Central memory CD8-positive, alpha-beta T cell (primary cell): ENCODE measurements at regions not wholly inside any gene's neighbourhood (a gene's known extent, or its start where the extent isn't known, plus 50 kb on each side); places are given as distances from the start of the nearest gene placed in this dataset.

Experiments used
- ATAC-seq: fragments of 150-1000 bp; cut with Tn5 transposase; replicated peaks from 2 replicates; pipeline ENCODE4 v1.10.0; 2022; ENCODE audit warnings: mild to moderate bottlenecking, moderate FRiP score, moderate number of reproducible peaks; ENCODE audit not compliant: poor library complexity, severe bottlenecking; ENCODE audit errors: extremely low read depth
- DNase-seq, 2 donors: peaks; one replicate each; pipeline ENCODE4 v3.0.0; 2021; ENCODE audit warnings: low spot score in 2 of 2
- H3K27ac Mint-ChIP-seq: one replicate; pipeline ENCODE4 v1.8.0; 2022; ENCODE audit warnings: low read depth, mild to moderate bottlenecking, moderate library complexity, mixed read lengths
- H3K27me3 Mint-ChIP-seq: one replicate; pipeline ENCODE4 v1.8.0; 2022; ENCODE audit warnings: mixed read lengths
- H3K36me3 Mint-ChIP-seq: one replicate; pipeline ENCODE4 v1.8.0; 2022; ENCODE audit warnings: mild to moderate bottlenecking, moderate library complexity, mixed read lengths; ENCODE audit not compliant: insufficient read depth
- H3K4me1 Mint-ChIP-seq: one replicate; pipeline ENCODE4 v1.8.0; 2022; ENCODE audit warnings: mixed read lengths
- H3K4me3 Mint-ChIP-seq: one replicate; pipeline ENCODE4 v1.8.0; 2022; ENCODE audit warnings: mild to moderate bottlenecking, moderate library complexity, mixed read lengths
- H3K9me3 Mint-ChIP-seq: one replicate; pipeline ENCODE4 v1.8.0; 2022; ENCODE audit warnings: mixed read lengths

DNA sequence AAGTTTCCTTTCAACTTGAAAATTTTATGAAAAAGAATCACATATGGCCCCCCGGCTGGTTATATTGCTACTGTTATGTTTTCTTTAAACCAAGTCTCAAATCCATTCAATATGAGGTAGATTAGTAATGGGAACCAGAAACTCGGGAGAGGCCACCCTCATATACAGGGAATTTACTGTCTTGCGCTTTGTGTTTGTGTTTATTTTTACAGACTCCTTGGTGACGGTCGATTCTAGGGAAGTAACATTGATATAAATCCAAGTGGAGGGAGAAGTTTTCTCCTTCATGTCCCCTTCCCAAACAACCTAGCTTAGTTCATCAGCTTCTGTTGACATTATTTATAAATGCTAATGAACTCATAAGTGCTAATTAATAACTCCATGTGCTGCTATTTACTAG is 163.5 kb upstream of the LMO4 start:
- Mint-ChIP-seq H3K27me3 (peaks cover 35% of the 10 kb centered on the region), H3K4me1 (no peaks in the 10 kb centered on the region), H3K4me3 (no peak overlapping the region), H3K27ac (no peak overlapping the region), H3K36me3 (no peaks in the 10 kb centered on the region), H3K9me3 (no peaks in the 10 kb centered on the region)
- ATAC-seq (no peak), DNase-seq (no peak)

DNA sequence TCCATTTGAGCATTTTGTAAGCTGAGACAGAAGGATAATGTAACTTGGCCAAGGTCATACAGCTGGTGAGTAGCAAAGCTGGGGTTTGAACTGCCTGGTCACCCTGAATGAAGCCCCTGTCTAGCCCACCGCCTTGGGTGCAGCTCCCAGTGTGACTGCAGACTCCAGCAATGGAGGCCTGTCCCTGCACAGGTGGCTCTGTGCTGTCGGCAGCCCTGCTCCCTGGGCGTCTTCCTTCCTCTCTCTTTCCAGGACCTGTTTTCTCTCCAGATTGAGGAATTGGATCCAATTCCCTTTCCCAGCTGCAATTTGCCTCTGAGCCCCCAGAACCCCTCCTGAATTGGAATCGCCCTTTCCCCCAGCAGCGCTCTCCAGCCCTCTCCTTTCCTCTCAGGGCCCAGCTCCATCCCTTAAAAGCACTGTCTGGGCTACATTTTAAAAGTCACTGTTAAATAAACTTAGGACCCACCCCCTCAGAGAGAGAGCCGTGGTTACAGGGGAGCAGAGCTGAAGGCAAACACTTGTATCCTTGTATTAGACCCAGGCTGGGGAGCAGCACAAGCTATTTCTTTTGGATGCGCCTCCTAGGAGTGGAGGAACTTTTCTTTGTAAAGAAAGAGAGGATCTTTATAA is 161.4 kb upstream of the LMO4 start:
- ATAC-seq = no peak
- Mint-ChIP-seq H3K27me3 (peaks cover 51% of the 10 kb centered on the region), H3K4me3 (no peak overlapping the region), H3K36me3 (no peaks in the 10 kb centered on the region), H3K4me1 (no peaks in the 10 kb centered on the region), H3K9me3 (no peaks in the 10 kb centered on the region), H3K27ac (no peak overlapping the region)
- no peak for DNase-seq

DNA sequence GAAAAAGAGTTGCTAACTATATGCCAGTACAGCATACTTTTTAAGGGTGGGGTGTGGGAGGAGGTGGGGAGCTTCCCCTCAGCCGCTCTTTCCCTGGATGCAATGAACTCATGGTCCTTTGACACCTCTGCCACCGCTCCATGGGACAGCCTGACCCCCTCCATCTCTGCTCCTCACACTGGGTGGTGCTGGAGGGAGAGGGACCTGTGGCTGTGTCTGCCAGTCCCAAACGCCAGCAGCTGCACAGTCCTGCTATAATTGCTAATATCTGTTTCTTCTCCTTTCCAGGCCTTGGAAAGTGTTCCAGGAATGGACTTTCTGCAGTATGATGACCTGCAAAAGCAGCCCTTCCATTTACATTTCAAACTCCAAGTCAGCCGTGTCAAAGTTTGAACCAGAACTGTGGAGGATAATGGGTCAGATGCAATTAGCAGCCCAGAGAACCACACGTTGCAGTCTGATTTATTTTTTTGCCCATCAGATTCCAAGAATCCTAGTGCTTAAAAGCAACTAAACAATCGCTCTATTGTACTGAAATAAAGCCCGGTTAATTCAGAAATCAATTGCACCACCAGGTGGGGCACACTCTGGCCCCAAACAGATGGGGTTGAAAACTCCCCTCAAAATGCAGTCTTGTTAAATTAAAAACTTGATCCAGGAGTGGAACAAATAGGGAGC is 160.7 kb upstream of the LMO4 start:
- ATAC-seq = no peak
- Mint-ChIP-seq H3K27me3 (peaks cover 58% of the 10 kb centered on the region), H3K4me3 (no peak overlapping the region), H3K36me3 (no peaks in the 10 kb centered on the region), H3K9me3 (no peaks in the 10 kb centered on the region), H3K27ac (no peak overlapping the region), H3K4me1 (no peaks in the 10 kb centered on the region)
- no peak for DNase-seq

DNA sequence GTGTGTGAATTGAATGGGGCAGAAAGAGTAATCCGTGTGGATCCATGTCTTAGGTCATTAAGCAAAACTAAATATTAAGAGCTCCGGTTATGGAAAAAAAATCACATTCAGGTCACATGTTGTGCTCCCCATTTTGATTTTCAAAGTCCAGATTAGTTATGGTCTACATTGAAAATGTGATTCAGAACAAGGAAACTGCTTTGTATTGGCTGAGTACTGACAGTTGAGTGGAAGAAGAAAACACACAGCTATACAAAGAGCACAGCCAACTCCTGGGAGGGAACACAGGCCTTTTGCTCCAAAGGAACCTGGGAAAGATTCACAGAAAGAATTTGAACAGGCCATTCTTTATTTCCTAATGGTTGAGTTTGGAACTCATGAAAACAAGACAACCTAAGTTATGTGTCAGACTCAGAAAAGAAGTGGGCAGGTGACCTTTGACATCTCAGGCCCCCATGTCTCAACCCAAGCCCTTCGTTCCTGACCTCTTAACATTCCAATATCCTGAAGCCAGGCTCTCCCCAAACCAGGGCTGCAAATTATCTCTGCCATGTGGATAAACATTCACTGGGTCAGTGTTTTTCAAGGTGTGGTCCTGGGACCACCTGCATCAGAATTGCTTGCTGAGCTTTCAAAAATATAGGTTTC is 159.3 kb upstream of the LMO4 start:
- H3K27ac Mint-ChIP-seq = no peak overlapping the region
- no peaks in the 10 kb centered on the region for H3K9me3 Mint-ChIP-seq
- no peak overlapping the region for H3K4me3 Mint-ChIP-seq
- DNase-seq (no peak), ATAC-seq (no peak)
- no peaks in the 10 kb centered on the region for H3K36me3 Mint-ChIP-seq
- no peaks in the 10 kb centered on the region for H3K4me1 Mint-ChIP-seq
- H3K27me3 Mint-ChIP-seq = peaks cover 72% of the 10 kb centered on the region

DNA sequence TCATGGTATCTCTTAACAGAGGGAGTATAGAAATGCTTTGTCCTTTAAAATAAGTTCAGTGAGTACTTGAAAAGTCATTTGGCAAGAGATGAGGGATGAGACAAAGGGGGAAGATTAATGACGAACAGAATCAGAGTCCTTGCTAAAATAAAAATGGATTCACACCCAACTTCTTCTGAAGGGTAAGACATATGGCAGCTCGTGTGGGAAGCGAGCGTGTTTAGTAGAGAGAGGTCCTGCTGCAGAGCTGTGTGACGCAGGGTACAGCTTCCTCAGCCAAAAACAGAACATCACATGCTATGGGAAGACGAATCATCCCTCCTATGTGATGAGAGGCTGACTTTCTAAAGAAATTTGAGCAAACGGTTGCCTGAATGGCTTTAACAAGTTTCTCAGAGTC is 158.5 kb upstream of the LMO4 start:
- Mint-ChIP-seq H3K36me3 (no peaks in the 10 kb centered on the region), H3K27ac (no peak overlapping the region), H3K9me3 (no peaks in the 10 kb centered on the region), H3K4me3 (no peak overlapping the region), H3K4me1 (no peaks in the 10 kb centered on the region), H3K27me3 (peaks cover 75% of the 10 kb centered on the region)
- no peak for ATAC-seq
- DNase-seq = no peak

DNA sequence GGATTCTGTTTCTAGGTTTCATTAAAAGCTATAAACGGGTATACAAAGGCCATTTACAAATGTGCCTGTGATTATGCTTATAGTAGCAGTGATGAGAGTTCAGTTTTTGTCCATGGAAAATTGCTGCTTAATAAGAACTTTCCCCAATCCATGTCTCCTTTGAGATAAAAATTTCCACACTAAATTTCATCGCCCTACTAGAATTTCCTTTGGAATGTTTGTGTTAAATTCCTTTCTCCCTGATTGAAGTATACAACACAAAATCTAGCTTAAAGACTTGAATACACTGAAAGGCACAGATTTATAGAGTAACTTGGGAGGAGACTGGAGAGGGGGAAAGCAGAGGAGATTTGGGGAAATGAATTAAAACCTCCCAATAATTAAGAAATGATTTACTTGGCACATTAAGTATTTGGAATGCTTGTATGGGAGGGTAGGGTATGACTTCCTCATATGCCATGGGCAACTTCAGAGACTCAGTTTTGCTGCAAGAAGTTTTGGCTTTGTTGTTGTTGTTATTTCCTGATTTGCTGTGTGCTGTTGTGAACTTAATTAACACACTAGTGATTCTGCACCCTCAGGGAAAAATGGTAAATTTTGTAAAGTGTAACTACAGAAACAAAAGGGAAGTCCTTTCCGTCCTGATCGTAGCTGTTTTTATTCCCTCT is 157.6 kb upstream of the LMO4 start:
- ATAC-seq (no peak), DNase-seq (no peak)
- H3K27me3 Mint-ChIP-seq = peaks cover 75% of the 10 kb centered on the region
- no peak overlapping the region for H3K27ac Mint-ChIP-seq
- H3K4me1 Mint-ChIP-seq = no peaks in the 10 kb centered on the region
- no peaks in the 10 kb centered on the region for H3K36me3 Mint-ChIP-seq
- no peak overlapping the region for H3K4me3 Mint-ChIP-seq
- no peaks in the 10 kb centered on the region for H3K9me3 Mint-ChIP-seq

DNA sequence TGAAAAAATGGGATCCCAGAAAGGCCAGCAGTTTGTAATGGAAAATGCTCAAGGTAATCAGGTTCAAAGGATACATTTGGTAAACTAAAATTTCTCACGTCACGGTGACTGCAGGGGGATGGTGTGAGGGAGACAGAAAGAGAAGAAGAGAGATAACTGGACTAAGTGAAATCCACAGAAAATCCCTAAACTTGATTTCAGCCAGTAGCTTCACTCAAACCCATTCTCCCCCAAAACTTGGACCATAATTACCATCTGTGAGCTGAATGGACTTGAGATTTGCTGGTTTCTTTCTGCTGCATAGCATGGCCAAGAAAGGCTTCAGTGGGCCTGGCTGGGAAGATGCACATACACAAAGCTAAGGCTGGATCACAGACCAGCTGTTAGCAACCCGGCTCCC is 155.4 kb upstream of the LMO4 start:
- DNase-seq = no peak
- Mint-ChIP-seq H3K27me3 (peaks cover 70% of the 10 kb centered on the region), H3K9me3 (no peaks in the 10 kb centered on the region), H3K4me1 (no peaks in the 10 kb centered on the region), H3K27ac (no peak overlapping the region), H3K4me3 (no peak overlapping the region), H3K36me3 (no peaks in the 10 kb centered on the region)
- ATAC-seq = no peak

DNA sequence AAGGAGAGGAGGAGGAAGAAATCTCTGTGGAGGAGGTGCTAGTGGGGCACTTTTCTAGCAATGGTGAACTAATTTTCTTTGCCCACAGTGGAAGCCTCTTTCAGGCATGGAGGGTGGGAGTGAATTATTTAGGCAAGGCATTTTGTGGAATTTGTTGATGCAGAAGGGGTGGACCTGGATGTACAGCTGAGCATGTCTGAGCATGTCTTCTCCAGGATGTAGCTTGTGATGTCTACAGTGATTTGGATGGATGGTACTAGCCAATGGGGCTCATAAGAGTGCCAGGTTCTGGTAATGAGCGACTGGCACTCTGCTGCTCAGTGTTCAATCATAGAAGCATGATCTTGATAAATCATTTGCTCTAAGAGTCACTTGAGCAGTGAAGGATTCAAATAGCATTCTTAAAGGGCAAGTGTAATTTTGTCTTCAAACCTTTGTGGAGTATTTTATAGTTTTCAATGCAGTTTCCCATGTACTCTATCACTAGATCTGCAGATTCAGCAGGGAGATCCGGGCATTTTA is 153.9 kb upstream of the LMO4 start:
- Mint-ChIP-seq H3K27me3 (peaks cover 67% of the 10 kb centered on the region), H3K4me1 (no peaks in the 10 kb centered on the region), H3K9me3 (no peaks in the 10 kb centered on the region), H3K27ac (no peak overlapping the region), H3K4me3 (no peak overlapping the region), H3K36me3 (no peaks in the 10 kb centered on the region)
- no peak for ATAC-seq
- DNase-seq = no peak

DNA sequence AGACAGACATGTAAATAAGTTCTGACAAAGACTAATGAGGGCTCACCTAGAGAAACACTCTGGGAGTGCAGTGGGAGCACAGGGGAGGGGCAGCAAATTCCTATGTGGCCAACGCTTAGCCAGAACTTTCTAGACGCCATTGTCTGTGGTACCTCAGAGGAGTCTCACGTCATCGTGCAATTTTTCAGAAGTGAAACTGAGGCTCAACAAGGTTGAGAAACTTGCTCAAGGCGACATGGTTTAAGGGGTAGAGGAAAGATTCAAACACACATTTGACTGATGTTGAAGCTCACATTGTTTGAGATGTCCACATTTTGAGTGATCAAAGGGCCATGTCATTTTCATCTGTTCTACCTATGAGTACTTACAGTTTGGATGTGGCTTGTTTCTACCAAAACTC is 152.6 kb upstream of the LMO4 start:
- no peak overlapping the region for H3K27ac Mint-ChIP-seq
- ATAC-seq (no peak), DNase-seq (no peak)
- H3K4me3 Mint-ChIP-seq = no peak overlapping the region
- H3K4me1 Mint-ChIP-seq = no peaks in the 10 kb centered on the region
- no peaks in the 10 kb centered on the region for H3K36me3 Mint-ChIP-seq
- H3K27me3 Mint-ChIP-seq = peaks cover 54% of the 10 kb centered on the region
- no peaks in the 10 kb centered on the region for H3K9me3 Mint-ChIP-seq

DNA sequence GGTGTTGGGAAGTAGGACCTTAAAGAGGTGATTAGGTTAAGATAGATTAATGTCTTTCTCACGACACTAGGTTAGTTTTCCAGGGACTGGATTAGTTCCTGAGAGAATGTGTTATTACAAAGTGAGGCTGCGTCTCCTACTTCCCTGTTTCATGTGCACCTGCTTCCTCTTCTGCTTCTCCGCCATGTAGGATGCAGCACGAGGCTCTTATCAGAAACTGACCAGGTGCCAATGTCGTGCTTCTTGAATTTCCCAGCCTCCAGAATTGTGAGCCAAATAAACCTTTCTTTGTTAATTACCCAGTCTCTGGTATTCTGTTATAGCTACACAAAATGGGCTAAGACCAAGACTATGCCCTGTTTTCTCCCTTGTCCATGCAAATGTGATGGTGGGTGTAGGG is 152.2 kb upstream of the LMO4 start:
- peaks cover 54% of the 10 kb centered on the region for H3K27me3 Mint-ChIP-seq
- no peak overlapping the region for H3K27ac Mint-ChIP-seq
- no peaks in the 10 kb centered on the region for H3K36me3 Mint-ChIP-seq
- no peaks in the 10 kb centered on the region for H3K4me1 Mint-ChIP-seq
- no peak for ATAC-seq
- H3K4me3 Mint-ChIP-seq = no peak overlapping the region
- no peak for DNase-seq
- H3K9me3 Mint-ChIP-seq = no peaks in the 10 kb centered on the region

DNA sequence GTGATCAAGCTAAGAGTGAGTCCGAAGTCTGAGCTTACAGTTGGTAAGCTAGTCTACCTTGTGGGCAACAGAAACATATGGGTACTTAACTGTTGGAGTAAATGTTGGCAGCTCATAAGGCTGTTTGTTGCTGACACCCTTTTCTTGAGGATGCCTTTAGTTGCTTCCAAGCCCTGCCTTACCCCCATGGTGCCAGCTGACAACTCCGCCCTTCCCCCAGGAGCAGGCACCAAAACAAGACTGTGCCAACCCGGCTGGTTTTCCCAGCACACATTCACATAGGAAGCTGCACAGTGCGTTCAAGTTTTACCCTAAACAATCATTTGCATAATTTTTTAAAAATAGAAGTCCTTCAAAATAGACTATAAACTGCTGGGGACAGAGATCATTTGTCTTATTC is 150.2 kb upstream of the LMO4 start:
- no peaks in the 10 kb centered on the region for H3K4me1 Mint-ChIP-seq
- no peak overlapping the region for H3K4me3 Mint-ChIP-seq
- no peaks in the 10 kb centered on the region for H3K36me3 Mint-ChIP-seq
- no peaks in the 10 kb centered on the region for H3K9me3 Mint-ChIP-seq
- peaks cover 54% of the 10 kb centered on the region for H3K27me3 Mint-ChIP-seq
- no peak for ATAC-seq
- H3K27ac Mint-ChIP-seq = no peak overlapping the region
- no peak for DNase-seq

DNA sequence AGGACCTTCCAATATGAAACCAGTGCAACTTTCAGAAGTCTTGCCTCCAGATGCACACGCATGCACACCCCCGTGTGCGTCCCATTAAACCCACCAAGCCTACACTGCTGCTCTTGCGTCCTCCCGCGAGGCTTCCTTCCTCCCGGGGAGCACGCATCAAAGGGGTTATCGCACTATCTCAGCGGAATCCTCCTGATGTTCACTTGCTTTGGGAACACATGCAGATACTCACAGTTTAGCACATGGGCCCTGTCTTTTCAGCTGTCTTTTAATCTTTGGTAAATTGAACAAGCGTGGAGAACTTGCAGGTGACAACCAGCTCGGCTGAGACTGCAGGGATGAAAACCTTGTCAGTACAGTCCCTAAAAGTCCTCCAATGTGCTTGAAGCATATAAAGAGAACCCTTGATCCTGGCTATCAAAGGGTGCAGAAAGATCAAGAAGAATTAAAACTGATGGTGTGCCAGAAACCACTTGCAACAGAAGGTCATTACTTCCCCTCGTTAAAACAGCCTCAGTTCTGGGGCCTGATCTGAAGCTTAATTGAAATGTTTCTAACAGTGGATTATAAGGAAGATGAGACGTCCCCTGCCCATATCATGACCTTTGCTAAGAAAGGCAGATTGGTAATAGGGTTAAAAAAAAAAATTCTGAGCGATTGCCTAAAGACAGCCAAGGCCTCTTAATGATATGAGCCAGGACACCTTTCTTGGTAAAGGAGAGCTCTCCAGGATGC is 149.4 kb upstream of the LMO4 start:
- Mint-ChIP-seq H3K9me3 (no peaks in the 10 kb centered on the region), H3K27me3 (peaks cover 53% of the 10 kb centered on the region), H3K36me3 (no peaks in the 10 kb centered on the region), H3K27ac (no peak overlapping the region), H3K4me3 (no peak overlapping the region), H3K4me1 (no peaks in the 10 kb centered on the region)
- ATAC-seq (no peak), DNase-seq (no peak)
